RPMI7951 (cell line): ENCODE measurements at regions not wholly inside any gene's neighbourhood (a gene's known extent, or its start where the extent isn't known, plus 50 kb on each side); places are given as distances from the start of the nearest gene placed in this dataset.
"Not testable (repeated sequence)": the region's sequence is repeated elsewhere in the genome, so short reads cannot be mapped to it uniquely, and the experiment has no call there.

ENCODE experiments used
- DNase-seq: peaks from one replicate; pipeline ENCODE4 v3.0.0-alpha.2; 2012; ENCODE audit warnings: low read depth

DNA sequence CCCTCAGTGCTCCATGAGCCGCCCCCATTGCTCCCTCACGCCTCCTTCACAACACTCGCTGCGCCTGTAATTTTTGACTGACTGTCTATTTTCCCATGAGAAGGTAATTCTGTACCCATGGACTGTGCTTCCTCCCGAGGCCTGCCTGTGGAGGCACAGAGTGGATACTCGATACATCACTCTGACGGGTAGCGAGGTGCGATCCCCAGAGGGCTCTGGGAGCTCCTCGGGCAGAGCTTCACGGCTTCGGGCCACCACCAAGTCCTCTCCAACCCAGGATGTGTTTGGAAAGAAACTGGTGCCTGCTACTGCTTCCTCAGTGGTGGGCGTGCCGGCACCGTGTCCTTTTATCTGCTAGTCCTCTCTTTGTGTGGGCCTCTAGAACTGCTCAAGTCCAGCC is 108.6 kb upstream of the DLG1 start:
- no peak for DNase-seq

DNA sequence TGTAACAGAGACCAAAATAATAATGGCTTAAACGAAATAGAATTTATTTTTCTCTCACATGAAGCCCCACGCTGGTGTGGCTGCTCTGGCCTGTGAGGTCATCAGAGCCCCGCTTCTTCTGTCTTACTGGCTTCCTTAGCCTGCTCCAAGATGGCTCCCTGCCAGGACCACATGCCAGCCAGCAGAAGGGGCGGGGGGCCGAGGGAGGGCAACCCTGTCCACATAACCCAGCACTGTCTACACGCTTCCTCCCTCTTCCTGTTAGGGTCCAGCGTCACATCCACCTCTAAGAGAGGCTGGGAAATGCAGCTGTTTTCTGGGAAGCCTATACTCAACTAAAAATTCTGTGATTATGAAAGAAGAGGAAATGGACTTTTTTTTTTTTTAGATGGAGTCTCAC is 107.9 kb upstream of the DLG1 start:
- no peak for DNase-seq

DNA sequence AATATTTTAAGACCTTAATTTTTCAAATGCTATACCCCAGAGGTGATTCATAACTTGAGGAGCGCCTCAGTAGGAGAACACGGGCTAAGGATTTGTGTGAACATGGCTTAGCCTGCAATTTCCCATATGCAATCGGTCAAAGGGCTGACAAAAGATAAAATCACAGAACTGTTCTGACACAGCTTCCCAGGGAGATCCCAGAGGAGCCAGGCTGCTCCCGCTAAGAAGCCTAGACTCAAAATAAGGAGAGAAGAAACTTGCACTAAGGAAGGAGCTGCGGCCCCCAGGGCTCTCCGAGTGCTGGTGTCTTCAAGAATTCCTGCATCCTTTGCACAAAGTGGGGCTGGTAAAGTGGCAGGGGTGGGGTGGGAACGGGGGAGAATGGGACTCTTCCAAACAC is 106.3 kb upstream of the DLG1 start:
- no peak for DNase-seq

DNA sequence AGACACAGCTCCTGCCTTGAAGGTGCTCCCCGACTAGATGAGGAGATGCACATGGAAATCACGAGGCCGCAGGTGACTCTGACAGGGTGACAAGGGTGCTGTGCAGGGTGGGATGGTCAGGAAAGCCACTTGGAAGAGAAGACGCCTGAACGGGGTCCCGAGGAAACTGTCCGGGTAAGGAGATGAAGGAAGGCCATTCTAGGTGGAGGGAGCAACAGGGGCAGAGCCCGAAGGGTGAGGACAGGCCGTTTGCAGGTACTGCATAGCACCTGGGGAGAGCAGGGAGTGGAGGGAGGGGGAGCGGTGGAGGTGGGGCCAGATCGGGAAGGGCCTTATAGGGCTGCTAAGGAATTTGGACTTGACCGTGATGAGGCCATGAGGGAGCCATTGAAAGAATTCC is 105.6 kb upstream of the DLG1 start:
- no peak for DNase-seq

DNA sequence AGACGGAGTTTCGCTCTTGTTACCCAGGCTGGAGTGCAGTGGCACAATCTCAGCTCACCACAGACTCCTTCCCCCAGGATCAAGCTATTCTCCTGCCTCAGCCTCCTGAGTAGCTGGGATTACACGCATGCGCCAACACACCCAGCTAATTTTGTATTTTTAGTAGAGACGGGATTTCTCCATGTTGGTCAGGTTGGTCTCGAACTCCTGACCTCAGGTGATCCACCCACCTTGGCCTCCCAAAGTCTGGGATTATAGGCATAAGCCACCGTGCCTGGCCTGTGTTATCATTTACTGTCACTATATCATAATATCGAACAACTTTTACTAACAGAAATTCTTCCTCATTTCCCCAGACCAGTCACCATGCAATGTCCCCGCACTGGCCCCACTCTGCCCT is 104.0 kb upstream of the DLG1 start:
- DNase-seq: not testable (repeated sequence)

DNA sequence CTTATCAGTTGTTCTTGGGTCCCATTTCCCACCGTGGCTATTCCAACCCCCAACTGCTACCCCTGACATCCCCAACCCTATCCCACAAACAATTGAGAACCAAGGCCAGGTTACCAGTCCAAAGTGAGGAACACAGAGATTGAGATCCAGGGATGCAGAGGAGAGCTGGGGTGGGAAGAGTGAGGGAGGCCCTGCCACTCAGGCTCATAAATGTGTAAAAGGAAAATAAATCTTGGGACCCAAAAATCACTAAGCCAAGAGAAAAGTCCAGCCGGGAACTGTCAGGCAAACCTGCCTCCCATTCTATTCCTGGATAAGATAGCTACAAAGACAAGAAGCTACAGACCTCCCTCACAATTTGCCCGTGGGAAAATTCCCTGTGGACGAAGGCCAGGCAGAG is 101.1 kb upstream of the DLG1 start:
- DNase-seq: no peak

DNA sequence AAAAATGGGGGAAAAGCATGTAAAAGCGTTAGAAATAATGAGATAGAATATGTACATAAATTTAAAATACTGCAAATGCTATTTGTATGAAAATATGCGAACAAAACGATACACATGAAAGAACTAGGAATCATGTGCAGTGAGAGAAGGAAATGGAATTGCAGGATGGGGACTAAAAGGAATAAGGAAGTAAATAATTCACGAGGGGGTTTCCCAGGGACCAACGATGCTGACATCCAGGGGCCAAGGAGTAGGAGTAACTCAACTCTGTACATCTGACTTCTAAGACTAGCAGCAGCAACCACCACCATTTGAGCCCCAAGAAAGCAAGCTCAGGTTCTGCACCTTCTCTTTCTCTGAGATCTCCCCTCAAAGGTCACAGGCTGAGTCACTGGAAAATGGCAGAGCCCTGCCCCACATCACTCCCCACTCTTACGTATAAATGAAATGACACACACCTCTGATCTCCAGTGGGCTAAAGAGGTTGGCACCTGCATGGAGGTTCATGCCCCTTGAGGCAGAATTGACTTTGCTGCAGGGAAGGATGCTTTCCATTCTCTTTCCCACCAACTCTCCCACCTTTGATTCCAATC is 100.0 kb upstream of the DLG1 start:
- no peak for DNase-seq

DNA sequence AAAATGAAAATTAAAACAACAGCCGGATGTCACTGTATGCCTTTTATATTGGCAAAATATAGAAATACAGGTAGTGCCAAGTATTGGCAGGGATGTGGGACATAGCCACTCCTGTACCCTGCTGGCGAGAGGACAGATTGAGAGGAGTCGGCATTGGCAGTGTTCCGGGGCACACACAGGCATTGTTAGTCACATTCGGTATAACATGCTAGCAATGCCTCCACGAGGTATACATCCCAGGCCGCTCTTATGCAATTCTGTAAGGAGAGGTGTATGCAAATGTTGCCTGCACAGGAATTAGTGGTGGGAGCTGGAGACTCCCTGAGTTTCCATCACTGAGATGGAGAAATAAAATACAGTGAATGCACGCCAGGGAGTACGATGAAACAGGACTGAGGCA is 99.4 kb upstream of the DLG1 start:
- DNase-seq: no peak

DNA sequence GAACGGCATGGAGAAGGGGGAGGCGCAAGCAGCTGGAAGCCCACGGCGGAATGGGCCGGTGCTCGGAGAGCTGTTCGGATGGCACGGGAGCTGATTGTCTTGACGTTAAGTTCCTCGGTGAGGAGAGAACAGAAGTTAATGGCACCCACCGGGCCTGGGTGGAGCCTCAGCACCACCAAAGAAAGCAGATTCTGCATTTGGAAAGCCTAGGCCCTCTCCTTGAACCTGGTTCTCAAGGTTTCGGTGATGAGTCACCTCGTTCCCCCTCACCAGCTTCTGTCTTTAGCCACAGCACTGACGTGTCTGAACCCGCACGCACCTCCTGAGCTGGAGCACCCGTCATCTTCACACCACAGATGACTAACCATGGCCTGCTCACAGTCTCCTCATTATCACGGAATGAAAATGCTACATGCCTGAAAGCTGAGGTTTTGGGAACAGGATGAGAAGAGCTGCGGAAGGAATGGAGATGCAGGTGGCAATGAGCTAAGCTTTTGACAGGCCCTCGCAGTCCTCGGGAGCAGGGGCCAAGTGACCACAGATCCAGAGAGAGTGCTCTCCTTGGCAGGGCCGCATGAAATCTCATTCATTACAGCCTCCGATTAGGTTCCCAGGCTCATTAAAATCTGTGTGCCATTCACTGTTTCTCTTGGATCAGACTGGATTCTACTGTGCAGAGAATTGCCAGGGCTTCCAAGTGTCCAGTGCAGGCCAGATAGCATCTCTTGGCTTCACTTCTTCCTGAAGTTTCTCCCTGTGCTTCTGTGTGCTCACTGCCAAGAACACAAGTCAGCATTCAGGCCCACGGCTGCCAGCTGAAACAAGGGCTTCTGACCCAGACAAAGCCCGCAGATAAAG is 96.3 kb upstream of the DLG1 start:
- peak; percentile 100 for DNase-seq

DNA sequence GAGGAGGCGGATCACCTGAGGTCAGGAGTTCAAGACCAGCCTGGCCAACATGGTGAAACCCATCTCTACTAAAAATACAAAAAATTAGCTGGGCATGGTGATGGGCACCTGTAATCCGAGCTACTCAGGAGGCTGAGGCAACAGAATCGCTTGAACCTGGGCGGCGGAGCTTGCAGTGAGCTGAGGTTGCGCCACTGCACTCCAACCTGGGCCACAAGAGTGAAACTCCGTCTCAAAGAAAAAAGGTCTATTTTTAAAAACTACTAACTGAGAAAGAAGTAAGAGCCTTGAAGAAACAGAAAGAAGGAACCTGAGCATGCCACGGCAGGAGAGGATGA is 95.7 kb upstream of the DLG1 start:
- not testable (repeated sequence) for DNase-seq

DNA sequence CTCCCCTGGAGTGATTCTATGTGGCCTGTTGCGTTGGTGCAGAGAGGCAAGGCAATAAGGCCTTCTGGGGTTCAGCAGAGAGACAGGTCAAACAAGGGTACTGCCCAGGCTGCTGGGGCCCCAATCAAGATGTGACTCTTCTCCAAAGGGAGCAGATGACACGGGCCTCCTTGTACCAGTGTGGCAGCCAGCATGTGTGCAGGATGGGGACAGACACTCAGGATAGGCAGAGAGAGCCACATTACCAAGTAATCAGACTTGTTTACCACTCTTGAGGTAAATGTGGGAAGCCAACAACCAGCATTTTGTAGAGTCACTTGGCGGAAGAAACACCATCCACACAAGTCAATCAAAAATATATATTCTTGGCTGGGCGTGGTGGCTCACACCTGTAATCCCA is 95.3 kb upstream of the DLG1 start:
- no peak for DNase-seq

DNA sequence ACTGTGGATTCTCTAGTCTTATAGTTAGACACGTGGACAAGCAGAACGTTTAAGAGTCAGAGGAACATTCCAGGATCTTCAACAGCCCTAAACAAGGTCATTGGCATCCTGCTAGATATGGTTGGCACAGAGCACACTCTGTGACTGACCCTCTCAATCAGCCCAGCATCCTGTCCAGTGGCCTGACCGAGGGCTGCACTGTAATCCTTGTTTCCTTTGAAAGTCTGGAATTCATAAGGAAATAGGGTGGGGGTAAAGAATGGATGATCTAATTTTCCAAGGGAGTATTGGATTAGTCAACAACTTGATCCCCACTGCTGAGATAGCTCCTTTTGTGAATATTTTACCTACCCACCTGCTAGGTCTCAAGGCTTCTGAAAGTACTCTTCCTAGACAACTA is 94.5 kb upstream of the DLG1 start:
- DNase-seq: no peak

DNA sequence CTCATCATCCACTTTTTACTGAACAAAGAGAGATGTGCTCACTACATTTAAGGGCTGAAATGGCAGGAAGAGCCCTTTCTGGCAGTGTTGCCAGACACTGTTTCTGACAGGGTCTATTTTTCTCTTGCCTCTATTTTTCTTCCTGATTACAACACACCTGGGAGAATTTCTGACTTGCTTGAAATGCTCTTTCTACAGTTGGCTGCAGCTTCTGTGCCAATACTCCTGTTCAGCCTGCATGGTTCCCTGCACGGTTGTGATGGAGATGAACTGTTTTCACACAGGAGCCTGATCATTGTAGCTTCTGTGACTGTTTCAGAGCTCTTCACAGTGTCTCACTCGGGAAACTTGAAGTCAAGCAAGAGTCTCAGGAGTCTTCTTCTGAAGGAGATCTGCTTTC is 83.0 kb upstream of the DLG1 start:
- DNase-seq: no peak

DNA sequence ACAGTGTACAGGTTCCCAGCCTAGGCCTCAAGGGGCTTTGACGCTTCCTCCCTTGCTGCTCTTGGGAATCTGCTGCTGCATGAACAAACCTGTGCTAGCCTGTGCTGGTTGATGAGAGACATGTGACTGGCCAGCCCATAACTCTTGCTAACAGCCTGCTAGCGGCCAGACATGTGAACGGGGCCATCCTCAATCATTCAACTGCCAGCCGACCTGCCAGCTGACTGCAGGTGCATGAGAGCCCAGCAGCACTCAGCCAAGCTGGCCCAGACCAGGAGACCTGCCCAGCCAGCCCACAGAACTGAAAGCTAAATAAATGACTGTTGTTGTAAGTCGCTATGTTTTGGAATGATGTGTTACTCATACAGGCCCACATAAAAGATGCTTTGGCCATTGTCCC is 82.4 kb upstream of the DLG1 start:
- no peak for DNase-seq

DNA sequence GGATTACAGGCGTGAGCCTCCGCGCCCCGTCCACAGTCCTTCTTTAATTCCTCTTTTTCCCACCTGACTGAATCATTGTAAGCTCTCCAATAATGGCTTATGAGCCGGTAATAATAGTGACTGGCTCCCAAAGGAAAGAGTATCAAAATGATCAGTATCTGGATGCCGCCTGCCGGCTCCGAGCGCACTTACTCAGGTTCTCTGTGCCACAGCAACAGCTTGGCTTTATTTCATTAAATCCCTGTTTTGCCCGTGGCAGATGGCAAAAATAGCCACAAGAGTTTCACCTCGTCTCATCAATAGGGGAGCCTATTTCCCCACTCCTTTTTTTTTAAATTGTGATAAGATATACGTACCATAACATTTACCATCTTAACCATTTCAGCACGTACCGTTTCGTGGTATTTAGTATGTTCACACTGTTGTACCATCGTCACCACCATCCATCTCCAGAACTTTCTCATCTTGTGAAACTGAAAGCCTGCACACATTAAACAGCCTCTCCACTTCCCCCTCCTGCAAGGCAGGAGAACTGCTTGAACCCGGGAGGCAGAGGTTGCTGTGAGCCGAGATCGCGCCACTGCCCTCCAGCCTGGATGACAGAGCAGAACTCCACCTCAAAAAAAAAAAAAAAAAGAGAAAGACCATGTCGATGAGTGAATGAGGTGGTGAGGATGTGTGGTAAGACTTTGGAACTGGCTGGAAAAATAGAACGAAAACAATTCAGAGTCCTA is 80.7 kb upstream of the DLG1 start:
- no peak for DNase-seq

DNA sequence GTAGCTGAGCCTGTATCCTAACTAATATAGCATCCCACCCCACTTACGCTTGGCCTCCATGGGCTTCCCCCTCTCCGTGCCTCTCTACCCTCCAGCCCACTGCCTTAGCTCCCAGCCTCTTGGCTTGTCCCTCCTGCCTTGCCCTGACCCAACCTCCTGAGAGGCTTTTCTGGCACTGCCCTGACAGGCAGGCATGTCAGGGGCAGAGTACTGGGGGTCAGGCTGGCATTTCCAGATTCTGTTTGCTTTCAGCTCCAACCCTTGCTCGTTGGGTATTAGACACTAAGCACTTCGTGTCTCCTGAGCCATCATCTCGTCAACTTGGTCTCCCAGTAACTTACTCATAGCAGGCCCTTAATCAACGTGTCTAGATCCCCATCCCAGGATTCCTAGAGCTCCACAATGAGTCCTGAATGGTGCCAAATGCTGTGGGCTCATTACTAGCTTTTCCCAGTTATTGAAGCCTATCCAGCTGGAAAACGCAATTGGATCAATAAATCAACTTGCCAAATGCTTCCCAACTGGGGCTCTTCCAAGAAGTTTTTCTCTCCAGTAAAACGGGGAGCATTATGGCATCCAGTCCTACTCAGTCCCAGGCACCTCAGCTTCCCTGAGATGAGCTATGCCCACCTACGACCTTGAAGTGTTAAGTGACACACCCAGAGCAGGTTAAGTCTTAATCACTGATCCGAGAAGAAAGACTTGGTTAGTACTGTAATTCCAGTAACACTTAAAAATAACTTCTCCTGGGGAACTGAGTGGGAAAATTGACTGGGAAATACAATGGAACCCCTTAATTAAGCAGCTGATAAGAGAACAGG is 78.5 kb upstream of the DLG1 start:
- no peak for DNase-seq

DNA sequence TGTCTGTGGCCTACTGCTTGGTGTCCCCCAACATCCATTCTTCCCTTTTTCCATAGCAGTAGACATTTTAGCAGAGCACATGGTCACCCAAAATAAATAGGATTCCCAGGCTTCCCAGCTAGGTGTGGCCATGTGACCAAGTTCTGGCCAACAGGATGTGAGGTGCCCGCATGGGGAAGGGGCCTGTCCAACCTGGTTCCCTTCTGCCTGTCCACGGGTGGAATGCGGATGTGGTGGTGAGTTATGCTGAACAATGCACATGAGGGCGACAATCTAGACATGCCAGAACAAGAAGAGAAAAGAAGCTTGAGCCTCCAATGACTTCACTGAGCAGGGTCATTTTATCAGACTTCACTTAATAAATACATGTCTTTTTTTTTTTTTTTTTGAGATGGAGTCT is 77.6 kb upstream of the DLG1 start:
- DNase-seq: no peak

DNA sequence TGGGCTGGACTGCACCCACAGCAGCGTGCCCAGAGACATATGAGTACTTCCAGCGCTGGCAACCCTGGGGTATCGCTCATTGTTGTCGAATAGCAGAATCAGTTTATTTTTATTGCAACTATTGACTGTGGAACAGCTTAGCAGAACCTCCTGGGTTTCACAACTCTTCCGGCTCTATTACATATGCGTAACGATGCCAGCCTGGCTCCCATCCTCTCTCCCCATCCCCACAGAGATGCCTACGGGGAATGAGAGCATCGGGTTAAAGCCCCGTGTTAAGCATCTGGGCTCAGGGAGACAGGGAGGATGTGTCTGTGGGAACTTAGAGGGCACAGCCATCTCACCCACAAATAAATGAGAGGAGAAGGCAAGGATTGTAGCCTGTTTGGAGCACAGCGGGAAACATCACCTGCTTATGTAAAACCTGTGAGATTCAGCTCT is 76.6 kb upstream of the DLG1 start:
- DNase-seq: no peak

DNA sequence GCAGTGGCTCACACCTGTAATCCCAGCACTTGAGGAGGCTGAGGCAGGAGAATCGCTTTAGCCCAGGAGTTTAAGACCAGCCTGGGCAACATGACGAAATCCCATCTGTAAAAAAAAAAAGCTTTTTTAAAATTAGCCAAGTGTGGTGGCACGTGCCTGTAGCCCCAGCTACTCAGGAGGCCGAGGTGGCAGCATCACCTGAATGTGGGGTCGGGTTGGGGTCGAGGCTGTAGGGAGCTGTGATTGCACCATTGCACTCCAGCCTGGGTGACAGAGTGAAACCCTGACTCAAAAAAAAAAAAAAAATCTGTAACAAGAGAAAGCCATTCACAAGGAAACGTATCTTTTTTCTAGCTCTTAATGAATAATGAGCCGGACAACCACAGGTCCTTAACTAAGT is 74.7 kb upstream of the DLG1 start:
- no peak for DNase-seq

DNA sequence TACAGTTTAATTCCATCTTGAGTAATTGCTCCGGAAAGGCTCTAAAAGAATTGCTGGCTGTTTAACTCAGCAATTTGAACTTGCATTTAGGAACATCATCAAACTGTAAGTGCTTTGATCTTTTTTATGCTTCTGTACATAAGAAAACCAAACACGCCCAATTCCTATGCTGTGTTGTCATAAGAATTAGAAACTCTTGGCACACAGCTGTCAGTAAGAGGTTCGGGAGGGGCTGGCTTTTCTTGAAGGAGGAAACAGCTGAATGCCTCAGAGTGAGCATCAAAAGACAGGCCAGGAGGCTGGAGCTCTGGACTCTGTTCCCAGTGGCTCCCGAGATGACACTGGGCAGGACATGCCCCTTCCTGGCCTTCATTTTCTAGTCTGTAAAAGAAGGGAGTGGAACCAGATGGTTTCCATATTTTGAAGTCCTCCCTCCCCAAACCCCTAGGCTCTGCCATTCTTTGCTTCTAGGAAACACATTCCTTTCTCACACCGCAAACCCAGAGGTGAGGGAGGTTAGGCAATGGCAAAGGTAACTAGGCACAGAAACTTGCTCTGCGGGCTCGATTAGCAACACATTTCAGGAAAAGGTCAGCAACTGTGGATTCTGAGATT is 73.7 kb upstream of the DLG1 start:
- DNase-seq: peak; percentile 96

DNA sequence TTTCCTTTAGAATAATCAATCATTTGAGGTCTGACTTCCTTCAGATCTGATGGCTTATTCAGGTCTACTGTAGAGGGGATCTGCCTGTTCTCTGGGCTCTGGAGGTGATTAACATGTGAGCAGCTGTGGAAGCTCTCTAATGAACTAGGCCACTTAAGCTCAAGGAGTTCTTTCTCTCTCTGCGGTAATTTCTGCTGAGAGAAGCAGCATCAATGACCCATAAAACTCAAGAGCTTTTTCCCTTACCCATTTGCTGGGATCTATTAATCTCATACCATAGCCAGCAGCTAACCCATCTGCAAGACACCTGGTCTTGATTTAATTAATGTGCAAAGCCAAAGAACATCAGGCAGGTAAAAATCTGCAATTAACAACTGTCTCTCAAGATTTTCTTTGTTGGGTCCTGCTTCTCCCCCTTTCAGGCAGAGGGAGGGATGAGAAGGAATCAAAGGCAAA is 73.2 kb upstream of the DLG1 start:
- DNase-seq: peak; percentile 46

DNA sequence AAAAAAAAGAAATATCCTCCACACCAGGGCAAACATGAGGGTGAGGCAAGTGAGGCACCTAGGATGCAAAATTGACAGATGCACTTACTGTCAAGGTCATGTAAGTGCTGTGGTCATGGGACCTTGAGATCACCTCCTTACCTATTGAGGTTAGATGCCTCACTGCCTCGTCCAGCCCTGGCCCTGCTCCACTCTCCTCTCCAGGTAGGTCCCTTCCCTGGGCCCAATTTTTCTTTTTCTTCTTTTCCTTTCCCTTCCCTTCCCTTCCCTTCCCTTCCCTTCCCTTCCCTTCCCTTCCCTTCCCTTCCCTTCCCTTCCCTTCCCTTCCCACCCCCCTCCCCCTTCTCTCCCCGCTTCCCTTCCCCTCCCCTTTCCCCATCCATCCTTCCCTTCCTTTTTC is 71.1 kb upstream of the DLG1 start:
- no peak for DNase-seq
